A549 (cell line): ENCODE measurements at regions not wholly inside any gene's neighbourhood (a gene's known extent, or its start where the extent isn't known, plus 50 kb on each side); places are given as distances from the start of the nearest gene placed in this dataset.

Experiments
- ATAC-seq, 2 experiments: fragments of 200-7000 bp in 1 of 2; fragments of >200 bp in 1 of 2; cut with Nextera tagmentation in 1 of 2; cut with Tn5 transposase in 1 of 2; 3 replicates each; pipeline versions ENCODE4 v1.8.0 to v1.9.1; 2018 to 2020; ENCODE audit warnings: mild to moderate bottlenecking in 1 of 2, moderate library complexity in 1 of 2
- CTCF ChIA-PET: fragments of 300-600 bp; sonication (Branson Sonifier 250); formaldehyde crosslinking; extraction: SDS; loops from one replicate; lab custom pipeline; 2021; ENCODE audit warnings: antibody characterized with exemption, inconsistent platforms; lab: Yijun Ruan, JAX
- POLR2A ChIA-PET: fragments of 350-600 bp; formaldehyde crosslinking; extraction: SDS; loops from one replicate; lab custom pipeline; 2021; ENCODE audit warnings: antibody characterized with exemption, inconsistent platforms; lab: Yijun Ruan, JAX
- DNase-seq, 2 experiments: peaks; one replicate each; pipeline versions ENCODE4 v3.0.0 to v3.0.0-alpha.2; 2011 to 2016; ENCODE audit warnings: low read depth in 1 of 2, low spot score in 1 of 2
- FAIRE-seq: peaks from 2 replicates; lab custom pipeline; 2011; peaks lifted over from hg19 to GRCh38; lab: Jason Lieb, UNC
- H3K27ac ChIP-seq, 2 experiments: fragments of >200 bp; sonication (Bioruptor Twin); formaldehyde crosslinking; 3 replicates each; pipeline ENCODE4 v1.5.1; 2016 to 2017
- H3K4me1 ChIP-seq: fragments of >200 bp; sonication (Bioruptor Twin); formaldehyde crosslinking; 3 replicates; pipeline ENCODE4 v1.6.1; 2016
- H3K4me2 ChIP-seq: fragments of >200 bp; sonication (Bioruptor Twin); formaldehyde crosslinking; 3 replicates; pipeline ENCODE4 v1.6.1; 2016
- H3K4me3 ChIP-seq: fragments of >200 bp; sonication (Bioruptor Twin); formaldehyde crosslinking; 3 replicates; pipeline ENCODE4 v1.5.1; 2016
- H3K9me3 ChIP-seq: fragments of >200 bp; sonication (Bioruptor Twin); formaldehyde crosslinking; 3 replicates; pipeline ENCODE4 v1.6.1; 2016
- BCL3 ChIP-seq: fragments of >200 bp; sonication (Bioruptor Twin); formaldehyde crosslinking; IDR thresholded peaks from 3 replicates; pipeline ENCODE4 v1.6.1; 2016
- BHLHE40 ChIP-seq: IDR thresholded peaks from 2 replicates; pipeline ENCODE4 v1.6.1; 2012; ENCODE audit warnings: low read depth, low read length, inconsistent platforms
- CBX8 ChIP-seq: fragments of 200-600 bp; sonication (generic); IDR thresholded peaks from 2 replicates; pipeline ENCODE4 v1.6.1; 2016
- CEBPB ChIP-seq, 2 experiments: fragments of >200 bp in 1 of 2; sonication (Bioruptor Twin) in 1 of 2; formaldehyde crosslinking in 1 of 2; IDR thresholded peaks; 2 replicates each; pipeline ENCODE4 v1.6.1; 2012 to 2016
- CHD2 ChIP-seq: fragments of 150-350 bp; IDR thresholded peaks from 2 replicates; pipeline ENCODE4 v1.6.1; 2014; ENCODE audit warnings: low read length; ENCODE audit not compliant: partially characterized antibody
- E2F6 ChIP-seq: IDR thresholded peaks from 2 replicates; pipeline ENCODE4 v1.6.1; 2012; ENCODE audit warnings: low read depth, borderline replicate concordance
- EHF ChIP-seq: fragments of 250-450 bp; sonication (Bioruptor Pico); IDR thresholded peaks from 2 replicates; pipeline ENCODE4 v1.5.0; 2020; ENCODE audit warnings: mild to moderate bottlenecking
- ESRRA ChIP-seq: fragments of 150-350 bp; IDR thresholded peaks from 2 replicates; pipeline ENCODE4 v1.6.1; 2014; ENCODE audit warnings: mild to moderate bottlenecking, low read length, borderline replicate concordance
- FOSB ChIP-seq: fragments of 250-450 bp; sonication (Bioruptor Pico); IDR thresholded peaks from 2 replicates; pipeline ENCODE4 v1.5.0; 2020; ENCODE audit warnings: mild to moderate bottlenecking, moderate library complexity
- FOSL2 ChIP-seq, 2 experiments: fragments of 450-650 bp in 1 of 2; fragments of >200 bp in 1 of 2; sonication (Bioruptor Twin) in 1 of 2; formaldehyde crosslinking; IDR thresholded peaks; 2 replicates each; pipeline versions ENCODE4 v1.5.0 to v1.6.1; 2016 to 2020; ENCODE audit warnings: mild to moderate bottlenecking in 1 of 2, moderate library complexity in 1 of 2
- FOXS1 ChIP-seq: fragments of 250-450 bp; sonication (Bioruptor Pico); IDR thresholded peaks from 2 replicates; pipeline ENCODE4 v1.5.0; 2020; ENCODE audit warnings: mild to moderate bottlenecking, moderate library complexity
- HDAC2 ChIP-seq: fragments of 200-600 bp; sonication (generic); IDR thresholded peaks from 2 replicates; pipeline ENCODE4 v1.6.1; 2016
- HEYL ChIP-seq: fragments of 250-450 bp; sonication (Bioruptor Pico); IDR thresholded peaks from 2 replicates; pipeline ENCODE4 v1.8.0; 2021; ENCODE audit warnings: mild to moderate bottlenecking, moderate library complexity
- HOXB5 ChIP-seq: fragments of 250-450 bp; sonication (Bioruptor Pico); IDR thresholded peaks from 2 replicates; pipeline ENCODE4 v1.5.0; 2020; ENCODE audit warnings: mild to moderate bottlenecking, moderate library complexity
- KDM1A ChIP-seq: fragments of 200-600 bp; sonication (generic); IDR thresholded peaks from 2 replicates; pipeline ENCODE4 v1.6.1; 2016; ENCODE audit warnings: low read depth, mild to moderate bottlenecking
- MAFK ChIP-seq: fragments of 450-650 bp; IDR thresholded peaks from 2 replicates; pipeline ENCODE4 v1.6.1; 2014; ENCODE audit not compliant: partially characterized antibody
- MAX ChIP-seq: IDR thresholded peaks from 2 replicates; pipeline ENCODE4 v1.6.1; 2012
- MAZ ChIP-seq: fragments of 150-350 bp; IDR thresholded peaks from 2 replicates; pipeline ENCODE4 v1.6.1; 2014; ENCODE audit warnings: antibody characterized with exemption, low read depth, low read length, borderline replicate concordance
- NPAS2 ChIP-seq: fragments of 250-450 bp; sonication (Bioruptor Pico); IDR thresholded peaks from 2 replicates; pipeline ENCODE4 v1.8.0; 2022; ENCODE audit warnings: mild to moderate bottlenecking, moderate library complexity, borderline replicate concordance
- NR3C1 ChIP-seq: fragments of >200 bp; sonication (Bioruptor Twin); formaldehyde crosslinking; IDR thresholded peaks from 3 replicates; pipeline ENCODE4 v1.6.1; 2017
- PHF8 ChIP-seq: fragments of 200-600 bp; sonication (generic); IDR thresholded peaks from 2 replicates; pipeline ENCODE4 v1.6.1; 2016; ENCODE audit warnings: low read depth, mild to moderate bottlenecking, antibody characterized with exemption, moderate library complexity, borderline replicate concordance
- RAD21 ChIP-seq, 2 experiments: fragments of >200 bp in 1 of 2; sonication (Bioruptor Twin) in 1 of 2; formaldehyde crosslinking in 1 of 2; IDR thresholded peaks in 1 of 2; conservative IDR thresholded peaks in 1 of 2; 2 replicates in 1 of 2; 3 replicates in 1 of 2; pipeline ENCODE4 v1.6.1; 2012 to 2018; ENCODE audit warnings: inconsistent platforms in 1 of 2
- RCOR1 ChIP-seq: fragments of 150-350 bp; IDR thresholded peaks from 2 replicates; pipeline ENCODE4 v1.6.1; 2014; ENCODE audit warnings: antibody characterized with exemption, low read length, low read depth
- RFX5 ChIP-seq: fragments of 450-650 bp; IDR thresholded peaks from 2 replicates; pipeline ENCODE4 v1.7.1; 2014; ENCODE audit warnings: antibody characterized with exemption, mild to moderate bottlenecking, moderate library complexity
- SMC3 ChIP-seq: fragments of >200 bp; sonication (Bioruptor Twin); formaldehyde crosslinking; IDR thresholded peaks from 3 replicates; pipeline ENCODE4 v1.6.1; 2018; ENCODE audit warnings: inconsistent platforms
- TFCP2L1 ChIP-seq: fragments of 250-450 bp; sonication (Bioruptor Pico); IDR thresholded peaks from 2 replicates; pipeline ENCODE4 v1.5.0; 2021; ENCODE audit warnings: mild to moderate bottlenecking
- USF2 ChIP-seq: fragments of 450-650 bp; IDR thresholded peaks from 2 replicates; pipeline ENCODE4 v1.6.1; 2014; ENCODE audit warnings: antibody characterized with exemption
- ZFP36 ChIP-seq: fragments of 450-650 bp; IDR thresholded peaks from 2 replicates; pipeline ENCODE4 v1.6.1; 2014; ENCODE audit warnings: borderline replicate concordance; ENCODE audit not compliant: partially characterized antibody
- ZNF302 ChIP-seq: fragments of 250-450 bp; sonication (Bioruptor Pico); IDR thresholded peaks from 2 replicates; pipeline ENCODE4 v1.9.0; 2021; ENCODE audit warnings: inconsistent platforms, mild to moderate bottlenecking, moderate library complexity
- WGBS: methylation state at CpG from one replicate; pipeline ENCODE4 v1.1.6; 2017; ENCODE audit errors: missing lambda C conversion rate; 5-methylcytosine and 5-hydroxymethylcytosine counted together
- TF ChIP-seq, protein P1 (sequence below): fragments of 200-600 bp; sonication (generic); IDR thresholded peaks from 2 replicates; pipeline ENCODE4 v1.6.1; 2016; ENCODE audit warnings: antibody characterized with exemption, mild to moderate bottlenecking, moderate library complexity
- TF ChIP-seq, protein P2 (sequence below): fragments of >200 bp; sonication (Bioruptor Twin); formaldehyde crosslinking; IDR thresholded peaks from 2 replicates; pipeline ENCODE4 v1.6.1; 2016

- Histone ChIP-seq H3K4me1 (no peaks in the 10 kb centered on the region), H3K4me3 (no peak overlapping the region), H3K27ac (no peak overlapping the region), H3K9me3 (no peaks in the 10 kb centered on the region), H3K4me2 (no peak overlapping the region)
- FAIRE-seq (no peak), ATAC-seq (no peak), DNase-seq (peak in 1 of 2 experiments; percentile 3)
- WGBS = 49% methylated on average over 5 of the region's 5 CpGs
- ChIA-PET CTCF (no interaction called here), POLR2A (no interaction called here)
- TF ChIP-seq MAX = no peak
- TF ChIP-seq RAD21 (conservative IDR thresholded peaks at IDR 0.05 in 1 of 2, IDR thresholded peaks at IDR 0.05 in 1 of 2) = no peak
- no peak for TF ChIP-seq HEYL
- TF ChIP-seq MAFK = no peak
- TF ChIP-seq RFX5 = no peak
- TF ChIP-seq, protein P1, sequence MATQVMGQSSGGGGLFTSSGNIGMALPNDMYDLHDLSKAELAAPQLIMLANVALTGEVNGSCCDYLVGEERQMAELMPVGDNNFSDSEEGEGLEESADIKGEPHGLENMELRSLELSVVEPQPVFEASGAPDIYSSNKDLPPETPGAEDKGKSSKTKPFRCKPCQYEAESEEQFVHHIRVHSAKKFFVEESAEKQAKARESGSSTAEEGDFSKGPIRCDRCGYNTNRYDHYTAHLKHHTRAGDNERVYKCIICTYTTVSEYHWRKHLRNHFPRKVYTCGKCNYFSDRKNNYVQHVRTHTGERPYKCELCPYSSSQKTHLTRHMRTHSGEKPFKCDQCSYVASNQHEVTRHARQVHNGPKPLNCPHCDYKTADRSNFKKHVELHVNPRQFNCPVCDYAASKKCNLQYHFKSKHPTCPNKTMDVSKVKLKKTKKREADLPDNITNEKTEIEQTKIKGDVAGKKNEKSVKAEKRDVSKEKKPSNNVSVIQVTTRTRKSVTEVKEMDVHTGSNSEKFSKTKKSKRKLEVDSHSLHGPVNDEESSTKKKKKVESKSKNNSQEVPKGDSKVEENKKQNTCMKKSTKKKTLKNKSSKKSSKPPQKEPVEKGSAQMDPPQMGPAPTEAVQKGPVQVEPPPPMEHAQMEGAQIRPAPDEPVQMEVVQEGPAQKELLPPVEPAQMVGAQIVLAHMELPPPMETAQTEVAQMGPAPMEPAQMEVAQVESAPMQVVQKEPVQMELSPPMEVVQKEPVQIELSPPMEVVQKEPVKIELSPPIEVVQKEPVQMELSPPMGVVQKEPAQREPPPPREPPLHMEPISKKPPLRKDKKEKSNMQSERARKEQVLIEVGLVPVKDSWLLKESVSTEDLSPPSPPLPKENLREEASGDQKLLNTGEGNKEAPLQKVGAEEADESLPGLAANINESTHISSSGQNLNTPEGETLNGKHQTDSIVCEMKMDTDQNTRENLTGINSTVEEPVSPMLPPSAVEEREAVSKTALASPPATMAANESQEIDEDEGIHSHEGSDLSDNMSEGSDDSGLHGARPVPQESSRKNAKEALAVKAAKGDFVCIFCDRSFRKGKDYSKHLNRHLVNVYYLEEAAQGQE = no peak
- no peak for TF ChIP-seq SMC3
- TF ChIP-seq TFCP2L1 (CRISPR knock-in tag) = no peak
- no peak for TF ChIP-seq HOXB5 (CRISPR knock-in tag)
- TF ChIP-seq EHF = no peak
- no peak for TF ChIP-seq RCOR1
- TF ChIP-seq FOXS1 (CRISPR knock-in tag) = no peak
- no peak for TF ChIP-seq CEBPB (IDR thresholded peaks at IDR 0.05)
- TF ChIP-seq MAZ = no peak
- TF ChIP-seq HDAC2 = no peak
- TF ChIP-seq BHLHE40 = no peak
- TF ChIP-seq ZNF302 = no peak
- TF ChIP-seq FOSL2 (IDR thresholded peaks at IDR 0.05) = no peak
- TF ChIP-seq FOSL2 (CRISPR knock-in tag; IDR thresholded peaks at IDR 0.05) = no peak
- TF ChIP-seq FOSB (CRISPR knock-in tag) = no peak
- no peak for TF ChIP-seq NR3C1
These were observed 111.7 kb upstream of the HPF1 start for GRCh38 chr4:169869490-169869889.

- ChIA-PET CTCF (no interaction called here), POLR2A (no interaction called here)
- H3K4me1 ChIP-seq = no peaks in the 10 kb centered on the region
- TF ChIP-seq USF2 (no peak), KDM1A (no peak), CHD2 (no peak), SMC3 (no peak), FOSL2 (IDR thresholded peaks at IDR 0.05) (no peak), FOSL2 (CRISPR knock-in tag; IDR thresholded peaks at IDR 0.05) (no peak), MAFK (no peak), RAD21 (conservative IDR thresholded peaks at IDR 0.05 in 1 of 2, IDR thresholded peaks at IDR 0.05 in 1 of 2) (no peak), E2F6 (no peak), ESRRA (no peak), BCL3 (no peak), ZFP36 (no peak), RFX5 (no peak), PHF8 (no peak), NPAS2 (CRISPR knock-in tag) (no peak), MAZ (no peak), CBX8 (no peak)
- TF ChIP-seq, protein P2, sequence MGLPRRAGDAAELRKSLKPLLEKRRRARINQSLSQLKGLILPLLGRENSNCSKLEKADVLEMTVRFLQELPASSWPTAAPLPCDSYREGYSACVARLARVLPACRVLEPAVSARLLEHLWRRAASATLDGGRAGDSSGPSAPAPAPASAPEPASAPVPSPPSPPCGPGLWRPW = no peak
These were observed 103.8 kb upstream of the HPF1 start for GRCh38 chr4:169861593-169861992.

More at GRCh38 chr4:169861593-169861992, 103.8 kb upstream of the HPF1 start:
- ATAC-seq (no peak), DNase-seq (no peak), FAIRE-seq (no peak)
- no peak overlapping the region for H3K4me3 ChIP-seq
- 20% methylated on average over 1 of the region's 1 CpG for WGBS
- H3K9me3 ChIP-seq = 0 out of 3 replicates have a peak, but pooled peaks cover 3% of the 10 kb centered on the region
- H3K4me2 ChIP-seq = no peak overlapping the region
- no peak overlapping the region for H3K27ac ChIP-seq
